ENCODE measurements at regions not wholly inside any gene's neighbourhood (a gene's known extent, or its start where the extent isn't known, plus 50 kb on each side); places are given as distances from the start of the nearest gene placed in this dataset.
"Not testable (repeated sequence)": the region's sequence is repeated elsewhere in the genome, so short reads cannot be mapped to it uniquely, and the experiment has no call there.

GRCh38 chr12:124676714-124677462, 109.5 kb upstream of the NCOR2 start:
- no peaks in the 10 kb centered on the region for H3K36me3 ChIP-seq (ENCODE audit: control insufficient read depth, low read depth, low read length)
- H3K9me3 ChIP-seq (ENCODE audit: control insufficient read depth, low read depth, low read length), result no peaks in the 10 kb centered on the region
- H3K9ac ChIP-seq (ENCODE audit: low read length), result no peak overlapping the region
- H3K27ac ChIP-seq (ENCODE audit: low read length), result no peak overlapping the region
- H3K4me1 ChIP-seq (ENCODE audit: control insufficient read depth, low read depth, low read length), result peaks cover 4% of the 10 kb centered on the region
- no peaks in the 10 kb centered on the region for H3K27me3 ChIP-seq (ENCODE audit: control insufficient read depth, insufficient read depth, low read length)
- no peak overlapping the region for H3K4me3 ChIP-seq (ENCODE audit: low read length)

- H3K27ac ChIP-seq (ENCODE audit: low read length), result no peak overlapping the region
- H3K27me3 ChIP-seq (ENCODE audit: control insufficient read depth, insufficient read depth, low read length), result no peaks in the 10 kb centered on the region
- no peak overlapping the region for H3K4me3 ChIP-seq (ENCODE audit: low read length)
- no peaks in the 10 kb centered on the region for H3K4me1 ChIP-seq (ENCODE audit: control insufficient read depth, low read depth, low read length)
- no peaks in the 10 kb centered on the region for H3K36me3 ChIP-seq (ENCODE audit: control insufficient read depth, low read depth, low read length)
- H3K9ac ChIP-seq (ENCODE audit: low read length), result no peak overlapping the region
- no peaks in the 10 kb centered on the region for H3K9me3 ChIP-seq (ENCODE audit: control insufficient read depth, low read depth, low read length)
Measured at GRCh38 chr12:124675881-124676713, 108.7 kb upstream of the NCOR2 start.

GRCh38 chr12:124674937-124675336, 107.5 kb upstream of the NCOR2 start:
- Histone ChIP-seq H3K4me1 (ENCODE audit: control insufficient read depth, low read depth, low read length) (no peaks in the 10 kb centered on the region), H3K27ac (ENCODE audit: low read length) (no peak overlapping the region), H3K27me3 (ENCODE audit: control insufficient read depth, insufficient read depth, low read length) (no peaks in the 10 kb centered on the region), H3K4me3 (ENCODE audit: low read length) (no peak overlapping the region), H3K9me3 (ENCODE audit: control insufficient read depth, low read depth, low read length) (no peaks in the 10 kb centered on the region), H3K9ac (ENCODE audit: low read length) (no peak overlapping the region), H3K36me3 (ENCODE audit: control insufficient read depth, low read depth, low read length) (no peaks in the 10 kb centered on the region)

DNA sequence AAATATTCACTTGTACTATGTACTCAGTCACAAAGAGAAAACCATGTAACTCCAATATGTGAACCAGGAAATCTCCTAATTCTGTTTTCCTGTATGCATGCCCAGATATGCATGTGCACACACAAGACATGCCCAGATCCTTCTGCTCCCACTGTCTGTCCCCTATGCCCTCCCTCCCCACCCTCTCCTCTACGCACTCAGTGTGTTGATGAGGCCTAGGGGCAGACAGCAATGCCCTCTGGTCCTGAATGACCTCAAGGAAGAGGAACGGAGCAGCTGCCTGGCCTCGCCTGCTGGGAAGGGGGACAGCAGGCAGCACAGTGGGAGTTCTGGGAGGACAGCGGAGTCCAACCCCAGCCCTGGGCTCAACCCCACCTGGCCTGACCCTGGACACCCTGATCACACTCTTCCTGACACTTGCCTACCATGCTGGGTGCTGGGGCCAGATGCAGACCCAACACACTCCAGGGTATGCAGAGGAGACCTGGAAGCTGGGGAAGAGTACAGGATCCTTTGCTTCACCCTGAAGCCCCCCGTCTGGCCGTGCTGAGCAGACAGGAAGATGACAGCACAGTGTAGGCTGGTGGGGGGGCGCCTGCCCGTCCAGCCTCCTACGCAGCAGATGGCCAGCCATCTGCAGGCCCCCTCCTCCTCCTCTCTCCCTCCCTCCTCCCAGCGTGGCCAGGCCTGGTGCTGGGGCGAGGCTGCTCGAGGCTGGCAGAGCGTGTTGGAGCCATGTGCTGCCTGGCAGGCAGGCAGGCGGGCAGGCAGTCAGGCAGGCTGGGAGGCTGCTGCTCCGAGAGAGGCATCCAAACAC, 106.6 kb upstream of the NCOR2 start:
- no peak overlapping the region for H3K27ac ChIP-seq (ENCODE audit: low read length)
- H3K4me3 ChIP-seq (ENCODE audit: low read length), result no peak overlapping the region
- no peaks in the 10 kb centered on the region for H3K9me3 ChIP-seq (ENCODE audit: control insufficient read depth, low read depth, low read length)
- H3K9ac ChIP-seq (ENCODE audit: low read length), result no peak overlapping the region
- H3K4me1 ChIP-seq (ENCODE audit: control insufficient read depth, low read depth, low read length), result no peaks in the 10 kb centered on the region
- no peaks in the 10 kb centered on the region for H3K27me3 ChIP-seq (ENCODE audit: control insufficient read depth, insufficient read depth, low read length)
- no peaks in the 10 kb centered on the region for H3K36me3 ChIP-seq (ENCODE audit: control insufficient read depth, low read depth, low read length)

DNA sequence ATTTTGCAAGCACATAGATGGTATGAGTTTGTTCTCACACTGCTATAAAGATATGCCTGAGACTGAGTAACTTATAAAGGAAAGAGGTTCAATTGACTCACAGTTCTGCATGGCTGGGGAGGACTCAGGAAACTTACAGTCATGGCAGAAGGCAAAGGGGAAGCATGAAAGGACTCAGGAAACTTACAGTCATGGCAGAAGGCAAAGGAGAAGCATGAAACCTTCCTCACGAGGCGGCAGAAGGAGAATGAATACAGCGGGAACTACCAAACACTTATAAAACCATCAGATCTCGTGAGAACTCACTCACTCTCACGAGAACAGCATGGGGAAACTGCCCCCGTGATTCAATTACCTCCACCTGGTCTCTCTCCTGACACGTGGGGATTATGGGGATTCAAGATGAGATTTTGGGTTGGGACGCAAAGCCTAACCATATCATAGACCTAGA, 101.9 kb upstream of the NCOR2 start:
- H3K36me3 ChIP-seq (ENCODE audit: control insufficient read depth, low read depth, low read length); H3K27ac ChIP-seq (ENCODE audit: low read length); H3K9ac ChIP-seq (ENCODE audit: low read length); H3K4me1 ChIP-seq (ENCODE audit: control insufficient read depth, low read depth, low read length); H3K9me3 ChIP-seq (ENCODE audit: control insufficient read depth, low read depth, low read length); H3K27me3 ChIP-seq (ENCODE audit: control insufficient read depth, insufficient read depth, low read length); H3K4me3 ChIP-seq (ENCODE audit: low read length): not testable (repeated sequence)

DNA sequence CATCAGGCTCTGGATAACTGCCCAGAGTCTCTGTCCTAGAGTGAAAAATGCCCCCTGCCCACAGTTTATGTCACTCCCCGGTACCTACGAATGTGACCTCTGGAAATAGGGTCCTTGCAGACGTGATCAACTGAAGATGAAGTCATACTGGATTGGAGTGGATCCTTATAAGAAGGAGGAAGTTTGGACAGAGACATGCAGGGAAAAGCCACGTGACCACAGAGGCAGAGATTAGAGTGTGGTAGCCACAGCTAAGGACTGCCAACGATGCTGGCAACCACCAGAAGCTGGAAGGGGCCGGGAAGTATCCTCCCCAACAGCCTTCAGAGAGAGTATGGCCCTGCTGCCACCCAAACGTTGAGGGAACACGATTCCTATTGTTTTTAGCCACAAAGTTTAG, 101.2 kb upstream of the NCOR2 start:
- Histone ChIP-seq H3K4me1 (ENCODE audit: control insufficient read depth, low read depth, low read length) (no peaks in the 10 kb centered on the region), H3K4me3 (ENCODE audit: low read length) (no peak overlapping the region), H3K36me3 (ENCODE audit: control insufficient read depth, low read depth, low read length) (no peaks in the 10 kb centered on the region), H3K27ac (ENCODE audit: low read length) (no peak overlapping the region), H3K9ac (ENCODE audit: low read length) (no peak overlapping the region), H3K9me3 (ENCODE audit: control insufficient read depth, low read depth, low read length) (no peaks in the 10 kb centered on the region), H3K27me3 (ENCODE audit: control insufficient read depth, insufficient read depth, low read length) (no peaks in the 10 kb centered on the region)

GRCh38 chr12:124667506-124668326, 100.3 kb upstream of the NCOR2 start:
- Histone ChIP-seq H3K27me3 (ENCODE audit: control insufficient read depth, insufficient read depth, low read length) (no peaks in the 10 kb centered on the region), H3K9me3 (ENCODE audit: control insufficient read depth, low read depth, low read length) (no peaks in the 10 kb centered on the region), H3K4me1 (ENCODE audit: control insufficient read depth, low read depth, low read length) (no peaks in the 10 kb centered on the region), H3K9ac (ENCODE audit: low read length) (no peak overlapping the region), H3K36me3 (ENCODE audit: control insufficient read depth, low read depth, low read length) (no peaks in the 10 kb centered on the region), H3K27ac (ENCODE audit: low read length) (no peak overlapping the region), H3K4me3 (ENCODE audit: low read length) (no peak overlapping the region)

DNA sequence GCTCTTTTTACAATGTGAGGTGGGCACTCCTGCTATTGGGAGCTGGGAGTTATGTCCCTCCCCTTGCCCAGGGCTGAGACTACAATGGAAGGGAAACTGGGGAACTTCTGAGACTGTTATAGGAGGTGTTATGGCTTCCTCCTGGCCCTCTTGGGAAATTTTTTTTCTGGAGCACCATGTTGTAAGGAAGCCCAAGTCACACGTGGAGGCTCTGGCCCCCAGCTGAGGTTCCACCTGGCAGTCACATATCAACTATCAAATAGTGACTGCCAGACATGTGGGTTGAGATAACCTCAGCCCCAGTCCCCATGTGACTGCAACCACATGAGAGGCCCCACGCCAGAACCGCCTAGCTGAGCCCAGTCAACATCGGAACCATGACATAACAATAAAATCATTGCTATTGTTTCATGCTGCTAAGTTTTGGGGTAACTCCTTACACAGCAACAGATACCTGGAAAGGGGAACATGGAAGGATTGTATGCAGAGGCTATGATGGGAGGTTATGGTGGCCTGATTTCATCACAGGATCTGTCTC, 99.4 kb upstream of the NCOR2 start:
- Histone ChIP-seq H3K36me3 (ENCODE audit: control insufficient read depth, low read depth, low read length) (no peaks in the 10 kb centered on the region), H3K27ac (ENCODE audit: low read length) (no peak overlapping the region), H3K27me3 (ENCODE audit: control insufficient read depth, insufficient read depth, low read length) (no peaks in the 10 kb centered on the region), H3K9me3 (ENCODE audit: control insufficient read depth, low read depth, low read length) (no peaks in the 10 kb centered on the region), H3K9ac (ENCODE audit: low read length) (no peak overlapping the region), H3K4me1 (ENCODE audit: control insufficient read depth, low read depth, low read length) (no peaks in the 10 kb centered on the region), H3K4me3 (ENCODE audit: low read length) (no peak overlapping the region)

GRCh38 chr12:124665511-124665910, 98.1 kb upstream of the NCOR2 start:
- Histone ChIP-seq H3K4me1 (ENCODE audit: control insufficient read depth, low read depth, low read length) (no peaks in the 10 kb centered on the region), H3K9ac (ENCODE audit: low read length) (no peak overlapping the region), H3K9me3 (ENCODE audit: control insufficient read depth, low read depth, low read length) (no peaks in the 10 kb centered on the region), H3K27me3 (ENCODE audit: control insufficient read depth, insufficient read depth, low read length) (no peaks in the 10 kb centered on the region), H3K4me3 (ENCODE audit: low read length) (no peak overlapping the region), H3K27ac (ENCODE audit: low read length) (no peak overlapping the region), H3K36me3 (ENCODE audit: control insufficient read depth, low read depth, low read length) (no peaks in the 10 kb centered on the region)

GRCh38 chr12:124664395-124665111, 97.1 kb upstream of the NCOR2 start:
- no peak overlapping the region for H3K27ac ChIP-seq (ENCODE audit: low read length)
- no peaks in the 10 kb centered on the region for H3K36me3 ChIP-seq (ENCODE audit: control insufficient read depth, low read depth, low read length)
- no peaks in the 10 kb centered on the region for H3K4me1 ChIP-seq (ENCODE audit: control insufficient read depth, low read depth, low read length)
- no peak overlapping the region for H3K9ac ChIP-seq (ENCODE audit: low read length)
- H3K4me3 ChIP-seq (ENCODE audit: low read length), result no peak overlapping the region
- no peaks in the 10 kb centered on the region for H3K9me3 ChIP-seq (ENCODE audit: control insufficient read depth, low read depth, low read length)
- no peaks in the 10 kb centered on the region for H3K27me3 ChIP-seq (ENCODE audit: control insufficient read depth, insufficient read depth, low read length)
